ENCODE measurements at regions not wholly inside any gene's neighbourhood (a gene's known extent, or its start where the extent isn't known, plus 50 kb on each side); places are given as distances from the start of the nearest gene placed in this dataset.

DNA sequence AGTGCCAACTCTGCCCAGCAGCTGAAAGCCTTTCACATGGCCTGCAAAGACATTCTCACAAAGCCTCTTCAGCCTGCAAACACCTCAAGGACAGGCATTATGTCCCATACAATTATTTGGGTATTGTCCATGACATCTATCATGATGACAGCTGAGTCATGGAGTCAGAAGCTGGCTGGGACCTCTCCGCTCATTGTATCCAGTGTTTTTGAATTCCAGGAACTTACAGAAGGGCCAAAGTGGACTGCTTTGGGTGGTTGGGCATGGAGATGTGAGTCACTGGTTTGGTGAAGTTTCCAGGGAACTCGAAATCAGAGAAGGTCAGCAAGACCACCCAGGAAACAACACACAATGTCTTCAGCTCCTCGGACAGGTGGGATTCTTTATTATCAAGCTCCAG is 188.6 kb upstream of the CCL2 start:
- TF ChIP-seq, protein P1, sequence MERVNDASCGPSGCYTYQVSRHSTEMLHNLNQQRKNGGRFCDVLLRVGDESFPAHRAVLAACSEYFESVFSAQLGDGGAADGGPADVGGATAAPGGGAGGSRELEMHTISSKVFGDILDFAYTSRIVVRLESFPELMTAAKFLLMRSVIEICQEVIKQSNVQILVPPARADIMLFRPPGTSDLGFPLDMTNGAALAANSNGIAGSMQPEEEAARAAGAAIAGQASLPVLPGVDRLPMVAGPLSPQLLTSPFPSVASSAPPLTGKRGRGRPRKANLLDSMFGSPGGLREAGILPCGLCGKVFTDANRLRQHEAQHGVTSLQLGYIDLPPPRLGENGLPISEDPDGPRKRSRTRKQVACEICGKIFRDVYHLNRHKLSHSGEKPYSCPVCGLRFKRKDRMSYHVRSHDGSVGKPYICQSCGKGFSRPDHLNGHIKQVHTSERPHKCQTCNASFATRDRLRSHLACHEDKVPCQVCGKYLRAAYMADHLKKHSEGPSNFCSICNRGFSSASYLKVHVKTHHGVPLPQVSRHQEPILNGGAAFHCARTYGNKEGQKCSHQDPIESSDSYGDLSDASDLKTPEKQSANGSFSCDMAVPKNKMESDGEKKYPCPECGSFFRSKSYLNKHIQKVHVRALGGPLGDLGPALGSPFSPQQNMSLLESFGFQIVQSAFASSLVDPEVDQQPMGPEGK (CRISPR knock-in tag; IDR thresholded peaks at IDR 0.05; ENCODE audit: borderline replicate concordance): no peak
- no peak for TF ChIP-seq TCF4 (CRISPR knock-in tag; IDR thresholded peaks at IDR 0.05; ENCODE audit: borderline replicate concordance)
- no peak for TF ChIP-seq ZNF70 (CRISPR knock-in tag; IDR thresholded peaks at IDR 0.05)
- no peak for TF ChIP-seq TOX (CRISPR knock-in tag; IDR thresholded peaks at IDR 0.05; ENCODE audit: borderline replicate concordance)
- no peak for TF ChIP-seq ZFP3 (CRISPR knock-in tag; IDR thresholded peaks at IDR 0.05)
- TF ChIP-seq ARNTL (CRISPR knock-in tag; IDR thresholded peaks at IDR 0.05; ENCODE audit: borderline replicate concordance, low read depth): no peak
- no peak for TF ChIP-seq ZNF565 (CRISPR knock-in tag; conservative IDR thresholded peaks at IDR 0.05; ENCODE audit: low read depth)
- TF ChIP-seq ZNF8 (CRISPR knock-in tag; IDR thresholded peaks at IDR 0.05): no peak
- no peak for TF ChIP-seq SNAI2 (CRISPR knock-in tag; IDR thresholded peaks at IDR 0.05)
- TF ChIP-seq ZFP30 (CRISPR knock-in tag; IDR thresholded peaks at IDR 0.05): no peak
- no peak for TF ChIP-seq OSR1 (CRISPR knock-in tag; IDR thresholded peaks at IDR 0.05)
- TF ChIP-seq, protein P2, sequence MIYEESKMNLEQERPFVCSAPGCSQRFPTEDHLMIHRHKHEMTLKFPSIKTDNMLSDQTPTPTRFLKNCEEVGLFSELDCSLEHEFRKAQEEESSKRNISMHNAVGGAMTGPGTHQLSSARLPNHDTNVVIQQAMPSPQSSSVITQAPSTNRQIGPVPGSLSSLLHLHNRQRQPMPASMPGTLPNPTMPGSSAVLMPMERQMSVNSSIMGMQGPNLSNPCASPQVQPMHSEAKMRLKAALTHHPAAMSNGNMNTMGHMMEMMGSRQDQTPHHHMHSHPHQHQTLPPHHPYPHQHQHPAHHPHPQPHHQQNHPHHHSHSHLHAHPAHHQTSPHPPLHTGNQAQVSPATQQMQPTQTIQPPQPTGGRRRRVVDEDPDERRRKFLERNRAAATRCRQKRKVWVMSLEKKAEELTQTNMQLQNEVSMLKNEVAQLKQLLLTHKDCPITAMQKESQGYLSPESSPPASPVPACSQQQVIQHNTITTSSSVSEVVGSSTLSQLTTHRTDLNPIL (CRISPR knock-in tag; IDR thresholded peaks at IDR 0.05; ENCODE audit: low read depth): no peak
- no peak for TF ChIP-seq CSDC2 (CRISPR knock-in tag; IDR thresholded peaks at IDR 0.05)
- TF ChIP-seq PPARA (CRISPR knock-in tag; IDR thresholded peaks at IDR 0.05; ENCODE audit: borderline replicate concordance): no peak
- no peak for TF ChIP-seq BACH2 (CRISPR knock-in tag; IDR thresholded peaks at IDR 0.05; ENCODE audit: borderline replicate concordance)
- TF ChIP-seq RARB (CRISPR knock-in tag; IDR thresholded peaks at IDR 0.05): no peak
- no peak for TF ChIP-seq GLIS3 (CRISPR knock-in tag; IDR thresholded peaks at IDR 0.05)
- no peak for TF ChIP-seq ESRRG (CRISPR knock-in tag; IDR thresholded peaks at IDR 0.05)
- no peak for ATAC-seq

DNA sequence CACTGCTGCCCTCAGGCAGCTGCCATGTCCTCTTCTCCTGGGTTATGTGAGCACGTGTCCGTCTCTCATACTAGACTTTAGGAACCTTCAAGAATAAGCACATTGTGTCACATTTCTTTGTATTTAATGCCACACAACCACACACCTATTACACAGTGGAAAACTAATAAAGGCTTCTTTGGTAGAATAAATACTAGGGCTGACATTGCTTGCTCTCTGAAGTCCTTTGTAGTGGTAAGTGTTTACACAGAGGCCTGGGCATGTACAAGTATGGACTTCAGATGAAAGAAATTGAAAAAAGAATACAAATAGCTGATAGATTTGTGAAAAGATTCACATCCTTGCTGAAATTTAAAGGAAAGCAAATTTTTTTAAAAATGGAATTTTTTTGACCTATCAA is 188.1 kb upstream of the CCL2 start:
- TF ChIP-seq TOX (CRISPR knock-in tag; IDR thresholded peaks at IDR 0.05; ENCODE audit: borderline replicate concordance): no peak
- TF ChIP-seq ZNF565 (CRISPR knock-in tag; conservative IDR thresholded peaks at IDR 0.05; ENCODE audit: low read depth): no peak
- TF ChIP-seq ZNF70 (CRISPR knock-in tag; IDR thresholded peaks at IDR 0.05): no peak
- TF ChIP-seq, protein P3, sequence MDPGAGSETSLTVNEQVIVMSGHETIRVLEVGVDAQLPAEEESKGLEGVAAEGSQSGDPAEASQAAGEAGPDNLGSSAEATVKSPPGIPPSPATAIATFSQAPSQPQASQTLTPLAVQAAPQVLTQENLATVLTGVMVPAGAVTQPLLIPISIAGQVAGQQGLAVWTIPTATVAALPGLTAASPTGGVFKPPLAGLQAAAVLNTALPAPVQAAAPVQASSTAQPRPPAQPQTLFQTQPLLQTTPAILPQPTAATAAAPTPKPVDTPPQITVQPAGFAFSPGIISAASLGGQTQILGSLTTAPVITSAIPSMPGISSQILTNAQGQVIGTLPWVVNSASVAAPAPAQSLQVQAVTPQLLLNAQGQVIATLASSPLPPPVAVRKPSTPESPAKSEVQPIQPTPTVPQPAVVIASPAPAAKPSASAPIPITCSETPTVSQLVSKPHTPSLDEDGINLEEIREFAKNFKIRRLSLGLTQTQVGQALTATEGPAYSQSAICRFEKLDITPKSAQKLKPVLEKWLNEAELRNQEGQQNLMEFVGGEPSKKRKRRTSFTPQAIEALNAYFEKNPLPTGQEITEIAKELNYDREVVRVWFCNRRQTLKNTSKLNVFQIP (CRISPR knock-in tag; IDR thresholded peaks at IDR 0.05; ENCODE audit: borderline replicate concordance, low read depth): no peak
- TF ChIP-seq ISL1 (CRISPR knock-in tag; IDR thresholded peaks at IDR 0.05): no peak
- TF ChIP-seq TCF4 (CRISPR knock-in tag; IDR thresholded peaks at IDR 0.05; ENCODE audit: borderline replicate concordance): no peak
- no peak for TF ChIP-seq GLIS3 (CRISPR knock-in tag; IDR thresholded peaks at IDR 0.05)

DNA sequence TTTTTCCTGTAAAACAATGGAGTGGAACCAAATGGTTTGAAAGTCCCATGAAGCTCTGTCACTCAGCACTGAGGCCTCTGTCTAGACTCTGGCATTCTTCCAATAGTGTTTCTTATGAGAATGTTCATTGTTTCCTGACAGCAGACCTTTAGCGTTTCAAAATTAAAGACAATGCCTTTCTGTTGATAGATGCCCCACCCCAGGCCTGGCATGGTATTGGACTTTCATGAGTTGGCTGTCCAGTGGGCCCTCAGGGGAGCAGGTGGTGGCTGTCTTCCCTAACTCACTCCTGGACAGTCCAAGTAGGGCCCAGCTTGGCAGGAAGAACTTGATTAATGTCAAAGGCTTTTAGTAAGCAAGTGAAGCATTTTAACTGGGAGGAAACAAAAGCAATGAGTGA is 186.5 kb upstream of the CCL2 start:
- no peak for ATAC-seq
- TF ChIP-seq ZC3H10 (CRISPR knock-in tag; IDR thresholded peaks at IDR 0.05) (no peak), OSR1 (CRISPR knock-in tag; IDR thresholded peaks at IDR 0.05) (no peak), ARNTL (CRISPR knock-in tag; IDR thresholded peaks at IDR 0.05; ENCODE audit: borderline replicate concordance, low read depth) (no peak), ZFP3 (CRISPR knock-in tag; IDR thresholded peaks at IDR 0.05) (no peak), ZNF70 (CRISPR knock-in tag; IDR thresholded peaks at IDR 0.05) (no peak)
- TF ChIP-seq, protein P3 (CRISPR knock-in tag; IDR thresholded peaks at IDR 0.05; ENCODE audit: borderline replicate concordance, low read depth): no peak
- TF ChIP-seq, protein P4, sequence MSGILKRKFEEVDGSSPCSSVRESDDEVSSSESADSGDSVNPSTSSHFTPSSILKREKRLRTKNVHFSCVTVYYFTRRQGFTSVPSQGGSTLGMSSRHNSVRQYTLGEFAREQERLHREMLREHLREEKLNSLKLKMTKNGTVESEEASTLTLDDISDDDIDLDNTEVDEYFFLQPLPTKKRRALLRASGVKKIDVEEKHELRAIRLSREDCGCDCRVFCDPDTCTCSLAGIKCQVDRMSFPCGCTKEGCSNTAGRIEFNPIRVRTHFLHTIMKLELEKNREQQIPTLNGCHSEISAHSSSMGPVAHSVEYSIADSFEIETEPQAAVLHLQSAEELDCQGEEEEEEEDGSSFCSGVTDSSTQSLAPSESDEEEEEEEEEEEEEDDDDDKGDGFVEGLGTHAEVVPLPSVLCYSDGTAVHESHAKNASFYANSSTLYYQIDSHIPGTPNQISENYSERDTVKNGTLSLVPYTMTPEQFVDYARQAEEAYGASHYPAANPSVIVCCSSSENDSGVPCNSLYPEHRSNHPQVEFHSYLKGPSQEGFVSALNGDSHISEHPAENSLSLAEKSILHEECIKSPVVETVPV (CRISPR knock-in tag; IDR thresholded peaks at IDR 0.05): no peak

More for the DNA sequence above, 188.1 kb upstream of the CCL2 start:
- ATAC-seq: no peak
